ENCODE measurements at regions not wholly inside any gene's neighbourhood (a gene's known extent, or its start where the extent isn't known, plus 50 kb on each side); places are given as distances from the start of the nearest gene placed in this dataset.

GRCh38 chr5:73305386-73305785 is 132.4 kb downstream of the TMEM174 start:
- no peak for DNase-seq (ENCODE audit: low spot score in 2 of 2)
- H3K4me3 ChIP-seq (ENCODE audit: low read depth, poor library complexity, severe bottlenecking), result no peak overlapping the region
- intact Hi-C loops (cut with DNase I; ENCODE audit: low total_unique reads), result loop anchor here (10.0 kb wide), 1 partner anchor 101 kb away; no protein-coding TSS in a partner anchor
- TF ChIP-seq POLR2A (IDR thresholded peaks at IDR 0.05) (no peak), CTCF (IDR thresholded peaks at IDR 0.05) (no peak)
- 88 to 92% methylated on average over 3 of the region's 3 CpGs for WGBS, 2 donors

- H3K4me3 ChIP-seq (ENCODE audit: low read depth, poor library complexity, severe bottlenecking), result no peak overlapping the region
- TF ChIP-seq POLR2A (IDR thresholded peaks at IDR 0.05), result no peak
- TF ChIP-seq CTCF (IDR thresholded peaks at IDR 0.05), result no peak
- intact Hi-C loops (cut with DNase I; ENCODE audit: low total_unique reads), result loop anchor here (10.0 kb wide), 1 partner anchor 100 kb away; no protein-coding TSS in a partner anchor
- DNase-seq (ENCODE audit: low spot score in 2 of 2), result no peak
- 71 to 80% methylated on average over 2 of the region's 2 CpGs for WGBS, 2 donors
Observed at GRCh38 chr5:73304381-73304780, 131.4 kb downstream of the TMEM174 start.

DNA sequence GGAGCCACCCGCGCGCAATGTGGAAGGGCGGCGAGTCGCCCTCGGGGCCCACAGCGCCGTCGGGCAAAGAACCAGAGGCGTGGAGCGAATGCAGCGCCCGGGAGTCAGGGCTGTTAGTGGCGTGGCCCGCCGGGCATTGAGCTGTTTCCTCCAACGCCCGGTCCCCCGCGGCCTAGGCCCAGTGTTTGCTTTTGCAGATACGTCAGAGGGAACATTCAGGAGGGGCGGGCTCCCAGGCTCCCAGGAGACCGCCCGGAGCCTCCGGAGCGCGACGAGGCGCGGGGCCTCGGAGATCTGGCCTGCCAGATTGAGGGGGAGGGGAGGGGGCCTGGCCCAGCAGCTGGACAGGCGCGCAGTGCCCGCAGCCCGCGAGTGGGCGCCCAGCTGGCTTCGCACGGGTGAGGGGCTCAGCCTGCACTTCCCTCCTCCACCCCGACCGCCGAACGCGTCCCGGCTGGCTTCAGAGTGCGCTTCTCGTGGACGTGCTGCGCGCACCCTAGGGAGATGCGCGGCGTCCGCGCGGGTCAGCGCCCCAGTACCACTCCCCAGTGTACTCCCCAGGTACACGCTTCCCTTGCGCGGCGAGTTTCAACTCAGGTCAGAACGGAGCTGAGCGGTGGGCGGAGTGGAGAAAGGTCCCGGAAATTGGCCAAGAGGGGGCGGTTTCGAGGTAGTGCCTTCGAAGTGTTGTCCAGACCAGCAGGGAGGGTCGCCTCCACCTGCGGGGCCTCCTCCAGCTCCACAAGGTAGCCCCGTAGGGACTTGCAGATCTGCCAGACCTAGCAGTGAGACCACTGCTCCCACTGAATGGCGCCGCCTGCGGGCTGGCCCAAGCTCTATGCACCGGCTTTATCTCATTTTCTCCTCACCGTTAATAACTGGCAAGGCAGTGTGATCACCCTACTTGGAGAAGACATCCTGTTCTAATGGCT is 130.4 kb downstream of the TMEM174 start:
- DNase-seq (ENCODE audit: low spot score in 2 of 2), result no peak
- intact Hi-C loops (cut with DNase I; ENCODE audit: low total_unique reads), result loop anchor here (10.0 kb wide), 1 partner anchor 99 kb away; no protein-coding TSS in a partner anchor
- no peak overlapping the region for H3K4me3 ChIP-seq (ENCODE audit: low read depth, poor library complexity, severe bottlenecking)
- TF ChIP-seq CTCF (IDR thresholded peaks at IDR 0.05) (no peak), POLR2A (IDR thresholded peaks at IDR 0.05) (no peak)
- 11 to 13% methylated on average over 38 to 69 of the region's 77 CpGs for WGBS, 2 donors

GRCh38 chr5:73302797-73303147 is 129.8 kb downstream of the TMEM174 start:
- H3K4me3 ChIP-seq (ENCODE audit: low read depth, poor library complexity, severe bottlenecking), result no peak overlapping the region
- 33 to 35% methylated on average over 8 to 9 of the region's 9 CpGs for WGBS, 2 donors

GRCh38 chr5:73301208-73301901 is 128.4 kb downstream of the TMEM174 start:
- intact Hi-C loops (cut with DNase I; ENCODE audit: low total_unique reads), result loop anchor here (10.0 kb wide), 1 partner anchor 97 kb away; no protein-coding TSS in a partner anchor
- H3K4me3 ChIP-seq (ENCODE audit: low read depth, poor library complexity, severe bottlenecking), result no peak overlapping the region
- DNase-seq (ENCODE audit: low spot score in 2 of 2), result no peak
- TF ChIP-seq POLR2A (IDR thresholded peaks at IDR 0.05) (no peak), CTCF (IDR thresholded peaks at IDR 0.05) (no peak)
- WGBS, 2 donors, result 25 to 32% methylated on average over 22 of the region's 22 CpGs

More at GRCh38 chr5:73302797-73303147, 129.8 kb downstream of the TMEM174 start:
- intact Hi-C loops (cut with DNase I; ENCODE audit: low total_unique reads), result loop anchor here (10.0 kb wide), 1 partner anchor 98 kb away; no protein-coding TSS in a partner anchor
- no peak for TF ChIP-seq POLR2A (IDR thresholded peaks at IDR 0.05)
- TF ChIP-seq CTCF (IDR thresholded peaks at IDR 0.05), result no peak
- DNase-seq (ENCODE audit: low spot score in 2 of 2), result no peak
